GM12878 (cell line): ENCODE measurements at regions not wholly inside any gene's neighbourhood (a gene's known extent, or its start where the extent isn't known, plus 50 kb on each side); places are given as distances from the start of the nearest gene placed in this dataset.

Source experiments
- ATAC-seq: fragments of 200-7000 bp; cut with Tn5 transposase; 3 replicates; pipeline ENCODE4 v1.9.1; 2020; ENCODE audit warnings: mild to moderate bottlenecking, moderate library complexity
- BruUV-seq: library from RNA; stranded (reverse); fragments of 400-500 nt; replicated peaks from 2 replicates; lab custom pipeline; 2021; lab: Mats Ljungman, UMichigan
- CTCF ChIA-PET: fragments of 300-600 bp; sonication (Branson Sonifier 250); formaldehyde crosslinking; extraction: SDS; loops from one replicate; lab custom pipeline; 2021; ENCODE audit warnings: inconsistent platforms; lab: Yijun Ruan, JAX
- POLR2A ChIA-PET: fragments of 350-600 bp; formaldehyde crosslinking; extraction: SDS; loops from one replicate; lab custom pipeline; 2021; ENCODE audit warnings: inconsistent platforms; lab: Charles Lee
- RAD21 ChIA-PET: fragments of 300-600 bp; sonication (Branson Sonifier 250); formaldehyde crosslinking; loops from one replicate; lab custom pipeline; 2023; ENCODE audit warnings: antibody characterized with exemption; ENCODE audit not compliant: unreplicated experiment; lab: Charles Lee
- SMC1A ChIA-PET: fragments of 300-600 bp; sonication (Branson Sonifier 250); formaldehyde crosslinking; loops from one replicate; lab custom pipeline; 2023; ENCODE audit not compliant: unreplicated experiment, uncharacterized antibody; lab: Charles Lee
- DNase-seq: peaks from one replicate; pipeline ENCODE4 v3.0.0-alpha.2; 2011; ENCODE audit warnings: low read depth, low spot score
- FAIRE-seq: peaks from 3 replicates; lab custom pipeline; 2011; peaks lifted over from hg19 to GRCh38; lab: Jason Lieb, UNC
- H2AFZ ChIP-seq: 2 replicates; pipeline ENCODE4 v1.6.0; 2011; ENCODE audit warnings: low read depth, low read length, control low read depth; ENCODE audit not compliant: control insufficient read depth
- H3K27ac ChIP-seq: 2 replicates; pipeline ENCODE4 v1.5.1; 2011; ENCODE audit warnings: control low read depth; ENCODE audit not compliant: control insufficient read depth, insufficient read depth
- H3K27me3 ChIP-seq, 2 experiments: replicated peaks in 1 of 2; 2 replicates each; pipeline versions ENCODE4 v1.6.0 to v1.6.1; 2011; ENCODE audit warnings: low read length in 1 of 2; ENCODE audit not compliant: control insufficient read depth in 2 of 2, insufficient read depth in 2 of 2
- H3K36me3 ChIP-seq, 2 experiments: 2 replicates each; pipeline ENCODE4 v1.5.1; 2011; ENCODE audit warnings: low read length in 1 of 2; ENCODE audit not compliant: control insufficient read depth in 2 of 2, insufficient read depth in 2 of 2
- H3K4me1 ChIP-seq: 2 replicates; pipeline ENCODE4 v1.6.1; 2011; ENCODE audit warnings: mild to moderate bottlenecking, low read length, moderate library complexity, mixed read lengths; ENCODE audit not compliant: control insufficient read depth, insufficient read depth
- H3K4me2 ChIP-seq: 2 replicates; pipeline ENCODE4 v1.6.0; 2011; ENCODE audit warnings: control low read depth; ENCODE audit not compliant: control insufficient read depth, insufficient read depth
- H3K4me3 ChIP-seq: fragments of 200-600 bp; sonication (generic); 2 replicates; pipeline ENCODE4 v1.5.1; 2016
- H3K79me2 ChIP-seq: 2 replicates; pipeline ENCODE4 v1.6.0; 2011; ENCODE audit warnings: low read length; ENCODE audit not compliant: control insufficient read depth, insufficient read depth
- H3K9ac ChIP-seq: 2 replicates; pipeline ENCODE4 v1.8.0; 2011; ENCODE audit warnings: low read length, control low read depth, mixed read lengths; ENCODE audit not compliant: control insufficient read depth, insufficient read depth
- H3K9me3 ChIP-seq: replicated peaks from 3 replicates; pipeline ENCODE4 v1.5.1; 2011; ENCODE audit warnings: mild to moderate bottlenecking, low read length; ENCODE audit not compliant: control insufficient read depth, insufficient read depth
- H4K20me1 ChIP-seq: 2 replicates; pipeline ENCODE4 v1.6.0; 2011; ENCODE audit not compliant: control insufficient read depth, insufficient read depth
- MAX ChIP-seq: IDR thresholded peaks from 2 replicates; pipeline ENCODE4 v1.6.1; 2012; ENCODE audit warnings: low read depth, low read length, improper control_type of control experiment
- NR2F1 ChIP-seq: fragments of 450-650 bp; conservative IDR thresholded peaks from 2 replicates; pipeline ENCODE4 v1.6.1; 2017; ENCODE audit warnings: mild to moderate bottlenecking
- WGBS: methylation state at CpG from one replicate; pipeline ENCODE4 v1.1.6; 2016; ENCODE audit warnings: low lambda C conversion rate; ENCODE audit not compliant: insufficient replicate concordance, insufficient coverage; ENCODE audit errors: missing lambda C conversion rate; 5-methylcytosine and 5-hydroxymethylcytosine counted together
- in situ Hi-C: fragments of 300-500 bp; cut with MboI; formaldehyde crosslinking; loops from 9 replicates; pipeline ENCODE4 v1.14.3; 2018; ENCODE audit warnings: mixed read lengths
- intact Hi-C: fragments of 100-400 bp; cut with micrococcal nuclease; formaldehyde crosslinking; loops from one replicate; pipeline ENCODE4 v1.14.2; 2022; ENCODE audit not compliant: unreplicated experiment
- TF ChIP-seq, protein P1 (sequence below): IDR thresholded peaks from 2 replicates; pipeline ENCODE4 v1.6.1; 2012; ENCODE audit warnings: mild to moderate bottlenecking, low read depth, low read length
- TF ChIP-seq, protein P2 (sequence below): fragments of 450-650 bp; IDR thresholded peaks from 2 replicates; pipeline ENCODE4 v1.6.1; 2017; ENCODE audit warnings: mild to moderate bottlenecking

- no peak for DNase-seq
- in situ Hi-C loops, result no loop called here
- intact Hi-C loops, result no loop called here
- no peaks in the 10 kb centered on the region; the same call in 2 of the 3 replicates for H3K9me3 ChIP-seq
- POLR2A ChIA-PET, result no interaction called here
- no peaks in the 10 kb centered on the region for H3K79me2 ChIP-seq
- no peak overlapping the region for H3K4me3 ChIP-seq
- TF ChIP-seq NR2F1 (no peak), MAX (no peak)
- TF ChIP-seq, protein P1, sequence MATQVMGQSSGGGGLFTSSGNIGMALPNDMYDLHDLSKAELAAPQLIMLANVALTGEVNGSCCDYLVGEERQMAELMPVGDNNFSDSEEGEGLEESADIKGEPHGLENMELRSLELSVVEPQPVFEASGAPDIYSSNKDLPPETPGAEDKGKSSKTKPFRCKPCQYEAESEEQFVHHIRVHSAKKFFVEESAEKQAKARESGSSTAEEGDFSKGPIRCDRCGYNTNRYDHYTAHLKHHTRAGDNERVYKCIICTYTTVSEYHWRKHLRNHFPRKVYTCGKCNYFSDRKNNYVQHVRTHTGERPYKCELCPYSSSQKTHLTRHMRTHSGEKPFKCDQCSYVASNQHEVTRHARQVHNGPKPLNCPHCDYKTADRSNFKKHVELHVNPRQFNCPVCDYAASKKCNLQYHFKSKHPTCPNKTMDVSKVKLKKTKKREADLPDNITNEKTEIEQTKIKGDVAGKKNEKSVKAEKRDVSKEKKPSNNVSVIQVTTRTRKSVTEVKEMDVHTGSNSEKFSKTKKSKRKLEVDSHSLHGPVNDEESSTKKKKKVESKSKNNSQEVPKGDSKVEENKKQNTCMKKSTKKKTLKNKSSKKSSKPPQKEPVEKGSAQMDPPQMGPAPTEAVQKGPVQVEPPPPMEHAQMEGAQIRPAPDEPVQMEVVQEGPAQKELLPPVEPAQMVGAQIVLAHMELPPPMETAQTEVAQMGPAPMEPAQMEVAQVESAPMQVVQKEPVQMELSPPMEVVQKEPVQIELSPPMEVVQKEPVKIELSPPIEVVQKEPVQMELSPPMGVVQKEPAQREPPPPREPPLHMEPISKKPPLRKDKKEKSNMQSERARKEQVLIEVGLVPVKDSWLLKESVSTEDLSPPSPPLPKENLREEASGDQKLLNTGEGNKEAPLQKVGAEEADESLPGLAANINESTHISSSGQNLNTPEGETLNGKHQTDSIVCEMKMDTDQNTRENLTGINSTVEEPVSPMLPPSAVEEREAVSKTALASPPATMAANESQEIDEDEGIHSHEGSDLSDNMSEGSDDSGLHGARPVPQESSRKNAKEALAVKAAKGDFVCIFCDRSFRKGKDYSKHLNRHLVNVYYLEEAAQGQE, result no peak
- TF ChIP-seq, protein P2, sequence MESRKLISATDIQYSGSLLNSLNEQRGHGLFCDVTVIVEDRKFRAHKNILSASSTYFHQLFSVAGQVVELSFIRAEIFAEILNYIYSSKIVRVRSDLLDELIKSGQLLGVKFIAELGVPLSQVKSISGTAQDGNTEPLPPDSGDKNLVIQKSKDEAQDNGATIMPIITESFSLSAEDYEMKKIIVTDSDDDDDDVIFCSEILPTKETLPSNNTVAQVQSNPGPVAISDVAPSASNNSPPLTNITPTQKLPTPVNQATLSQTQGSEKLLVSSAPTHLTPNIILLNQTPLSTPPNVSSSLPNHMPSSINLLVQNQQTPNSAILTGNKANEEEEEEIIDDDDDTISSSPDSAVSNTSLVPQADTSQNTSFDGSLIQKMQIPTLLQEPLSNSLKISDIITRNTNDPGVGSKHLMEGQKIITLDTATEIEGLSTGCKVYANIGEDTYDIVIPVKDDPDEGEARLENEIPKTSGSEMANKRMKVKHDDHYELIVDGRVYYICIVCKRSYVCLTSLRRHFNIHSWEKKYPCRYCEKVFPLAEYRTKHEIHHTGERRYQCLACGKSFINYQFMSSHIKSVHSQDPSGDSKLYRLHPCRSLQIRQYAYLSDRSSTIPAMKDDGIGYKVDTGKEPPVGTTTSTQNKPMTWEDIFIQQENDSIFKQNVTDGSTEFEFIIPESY, result no peak
- 31% methylated on average over 4 of the region's 4 CpGs for WGBS
- RAD21 ChIA-PET, result no interaction called here
- CTCF ChIA-PET, result no interaction called here
- H3K4me1 ChIP-seq, result no peaks in the 10 kb centered on the region
- no peak overlapping the region for H2AFZ ChIP-seq
- BruUV-seq, result no TSS peak
- no peak overlapping the region for H3K4me2 ChIP-seq
- H3K9ac ChIP-seq, result no peak overlapping the region
- ATAC-seq, result no peak
- no peaks in the 10 kb centered on the region for H4K20me1 ChIP-seq
- no peak overlapping the region for H3K27ac ChIP-seq
- no peaks in the 10 kb centered on the region for H3K27me3 ChIP-seq
- no peak for FAIRE-seq
- no peaks in the 10 kb centered on the region for H3K36me3 ChIP-seq
- SMC1A ChIA-PET, result no interaction called here
Measured at GRCh38 chr17:27086526-27086925, 207.4 kb upstream of the WSB1 start.
